Loucy (cell line): ENCODE measurements at regions not wholly inside any gene's neighbourhood (a gene's known extent, or its start where the extent isn't known, plus 50 kb on each side); places are given as distances from the start of the nearest gene placed in this dataset.

Experiments used
- H2AFZ ChIP-seq: fragments of 200-600 bp; sonication (generic); 2 replicates; pipeline ENCODE4 v1.6.0; 2016; ENCODE audit warnings: antibody characterized with exemption, mild to moderate bottlenecking, low read length, moderate library complexity
- H3F3A ChIP-seq: fragments of 200-600 bp; 2 replicates; pipeline ENCODE4 v1.6.0; 2016; ENCODE audit warnings: antibody characterized with exemption, low read depth, mild to moderate bottlenecking
- H3K27me3 ChIP-seq: fragments of 200-600 bp; sonication (generic); 2 replicates; pipeline ENCODE4 v1.6.1; 2014; ENCODE audit warnings: low read length, mild to moderate bottlenecking; ENCODE audit not compliant: insufficient read depth, poor library complexity, severe bottlenecking
- H3K36me3 ChIP-seq: fragments of 200-600 bp; sonication (generic); 2 replicates; pipeline ENCODE4 v1.6.1; 2016; ENCODE audit warnings: low read length; ENCODE audit not compliant: insufficient read depth
- H3K4me1 ChIP-seq: fragments of 200-600 bp; sonication (generic); 2 replicates; pipeline ENCODE4 v1.5.1; 2014; ENCODE audit warnings: low read length, mild to moderate bottlenecking; ENCODE audit not compliant: insufficient read depth, poor library complexity, severe bottlenecking
- H3K4me2 ChIP-seq: fragments of 200-600 bp; sonication (generic); 2 replicates; pipeline ENCODE4 v1.6.0; 2014; ENCODE audit warnings: antibody characterized with exemption, low read length, low read depth, mild to moderate bottlenecking; ENCODE audit not compliant: poor library complexity, severe bottlenecking
- H3K4me3 ChIP-seq: fragments of 200-600 bp; sonication (generic); 2 replicates; pipeline ENCODE4 v1.5.1; 2014; ENCODE audit warnings: low read length, mild to moderate bottlenecking, mixed read lengths; ENCODE audit not compliant: poor library complexity, severe bottlenecking
- H3K79me2 ChIP-seq: fragments of 200-600 bp; sonication (generic); 2 replicates; pipeline ENCODE4 v1.6.1; 2014; ENCODE audit warnings: low read length; ENCODE audit not compliant: insufficient read depth
- H3K9ac ChIP-seq: fragments of 200-600 bp; sonication (generic); 2 replicates; pipeline ENCODE4 v1.6.0; 2014; ENCODE audit warnings: mild to moderate bottlenecking, low read depth, low read length, moderate library complexity; ENCODE audit not compliant: poor library complexity, severe bottlenecking
- H3K9me2 ChIP-seq: fragments of 200-600 bp; sonication (generic); replicated peaks from 2 replicates; pipeline ENCODE4 v1.6.1; 2016; ENCODE audit warnings: low read depth, low read length, mixed read lengths
- H3K9me3 ChIP-seq: fragments of 200-600 bp; sonication (generic); 2 replicates; pipeline ENCODE4 v1.6.1; 2014; ENCODE audit warnings: mild to moderate bottlenecking, antibody characterized with exemption, low read length, low read depth; ENCODE audit not compliant: insufficient read depth
- H4K20me1 ChIP-seq: fragments of 200-600 bp; sonication (generic); 2 replicates; pipeline ENCODE4 v1.6.0; 2014; ENCODE audit warnings: antibody characterized with exemption, low read length, mild to moderate bottlenecking; ENCODE audit not compliant: insufficient read depth, poor library complexity, severe bottlenecking
- EZH2phosphoT487 ChIP-seq: fragments of 200-600 bp; IDR thresholded peaks from 2 replicates; pipeline ENCODE4 v1.6.1; 2018; ENCODE audit warnings: antibody characterized with exemption, mild to moderate bottlenecking, moderate library complexity, borderline replicate concordance
- TF ChIP-seq, protein P1 (sequence below): fragments of 200-600 bp; sonication (generic); conservative IDR thresholded peaks from 2 replicates; pipeline ENCODE4 v1.5.1; 2014; ENCODE audit warnings: mild to moderate bottlenecking, antibody characterized with exemption, low read length

DNA sequence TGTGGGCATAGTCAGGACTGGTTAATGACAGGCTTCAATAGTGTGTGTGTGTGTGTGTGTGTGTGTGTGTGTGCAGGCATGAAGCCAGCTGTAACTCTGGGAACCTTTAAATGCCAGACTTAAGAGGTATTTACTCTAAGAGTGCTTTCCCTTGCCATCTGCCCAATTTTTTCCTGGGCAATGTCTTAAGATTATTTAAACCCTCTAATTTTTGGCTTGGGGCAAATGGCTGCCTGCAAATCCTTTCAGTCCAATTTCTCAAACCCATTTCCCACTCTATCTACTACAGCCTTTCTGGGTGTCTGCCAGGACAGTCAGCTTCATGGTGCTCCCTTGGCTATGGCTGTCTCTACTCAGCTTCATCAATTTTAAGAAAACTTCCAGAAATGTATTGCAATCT lies 62.6 kb upstream of the C1GALT1 start:
- no peaks in the 10 kb centered on the region for H3F3A ChIP-seq

DNA sequence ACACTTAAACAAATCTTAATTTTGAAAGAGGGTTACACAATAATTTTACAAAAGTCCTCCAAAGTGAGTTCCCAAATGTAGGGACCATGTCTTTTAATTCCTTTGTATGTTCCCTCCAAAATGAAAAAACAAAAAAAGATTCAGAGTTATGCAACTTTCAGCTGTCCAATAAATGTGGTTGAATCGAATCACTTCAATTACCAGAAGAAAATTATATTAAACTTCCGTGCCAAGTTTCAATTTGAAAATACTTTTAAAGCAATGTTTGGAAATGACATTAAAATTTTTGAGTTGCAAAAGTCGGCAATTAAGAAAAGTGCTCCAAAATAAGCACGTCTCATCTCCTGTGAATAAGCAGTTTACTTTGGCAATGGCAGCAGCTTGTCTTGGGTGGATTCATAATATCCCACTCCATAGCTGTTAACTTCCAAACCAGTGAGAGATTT lies 60.3 kb upstream of the C1GALT1 start:
- Histone ChIP-seq H3K36me3 (no peaks in the 10 kb centered on the region), H3K9ac (no peak overlapping the region), H3K9me3 (no peaks in the 10 kb centered on the region), H3F3A (no peaks in the 10 kb centered on the region), H2AFZ (no peak overlapping the region), H3K27me3 (no peaks in the 10 kb centered on the region), H3K4me2 (no peak overlapping the region), H3K9me2 (no peaks in the 10 kb centered on the region), H3K4me3 (no peak overlapping the region), H3K79me2 (no peaks in the 10 kb centered on the region), H4K20me1 (no peaks in the 10 kb centered on the region), H3K4me1 (no peaks in the 10 kb centered on the region)
- TF ChIP-seq, protein P1, sequence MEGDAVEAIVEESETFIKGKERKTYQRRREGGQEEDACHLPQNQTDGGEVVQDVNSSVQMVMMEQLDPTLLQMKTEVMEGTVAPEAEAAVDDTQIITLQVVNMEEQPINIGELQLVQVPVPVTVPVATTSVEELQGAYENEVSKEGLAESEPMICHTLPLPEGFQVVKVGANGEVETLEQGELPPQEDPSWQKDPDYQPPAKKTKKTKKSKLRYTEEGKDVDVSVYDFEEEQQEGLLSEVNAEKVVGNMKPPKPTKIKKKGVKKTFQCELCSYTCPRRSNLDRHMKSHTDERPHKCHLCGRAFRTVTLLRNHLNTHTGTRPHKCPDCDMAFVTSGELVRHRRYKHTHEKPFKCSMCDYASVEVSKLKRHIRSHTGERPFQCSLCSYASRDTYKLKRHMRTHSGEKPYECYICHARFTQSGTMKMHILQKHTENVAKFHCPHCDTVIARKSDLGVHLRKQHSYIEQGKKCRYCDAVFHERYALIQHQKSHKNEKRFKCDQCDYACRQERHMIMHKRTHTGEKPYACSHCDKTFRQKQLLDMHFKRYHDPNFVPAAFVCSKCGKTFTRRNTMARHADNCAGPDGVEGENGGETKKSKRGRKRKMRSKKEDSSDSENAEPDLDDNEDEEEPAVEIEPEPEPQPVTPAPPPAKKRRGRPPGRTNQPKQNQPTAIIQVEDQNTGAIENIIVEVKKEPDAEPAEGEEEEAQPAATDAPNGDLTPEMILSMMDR, result no peak
- TF ChIP-seq EZH2phosphoT487, result no peak

More for the DNA sequence above, 62.6 kb upstream of the C1GALT1 start:
- H3K9ac ChIP-seq, result no peak overlapping the region
- no peak overlapping the region for H2AFZ ChIP-seq
- H3K4me2 ChIP-seq, result no peak overlapping the region
- H3K9me3 ChIP-seq, result no peaks in the 10 kb centered on the region
- H3K27me3 ChIP-seq, result no peaks in the 10 kb centered on the region
- no peaks in the 10 kb centered on the region for H4K20me1 ChIP-seq
- H3K9me2 ChIP-seq, result no peaks in the 10 kb centered on the region
- no peaks in the 10 kb centered on the region for H3K79me2 ChIP-seq
- no peak overlapping the region for H3K4me3 ChIP-seq
- TF ChIP-seq, protein P1, result no peak
- TF ChIP-seq EZH2phosphoT487, result no peak
- H3K4me1 ChIP-seq, result no peaks in the 10 kb centered on the region
- no peaks in the 10 kb centered on the region for H3K36me3 ChIP-seq

DNA sequence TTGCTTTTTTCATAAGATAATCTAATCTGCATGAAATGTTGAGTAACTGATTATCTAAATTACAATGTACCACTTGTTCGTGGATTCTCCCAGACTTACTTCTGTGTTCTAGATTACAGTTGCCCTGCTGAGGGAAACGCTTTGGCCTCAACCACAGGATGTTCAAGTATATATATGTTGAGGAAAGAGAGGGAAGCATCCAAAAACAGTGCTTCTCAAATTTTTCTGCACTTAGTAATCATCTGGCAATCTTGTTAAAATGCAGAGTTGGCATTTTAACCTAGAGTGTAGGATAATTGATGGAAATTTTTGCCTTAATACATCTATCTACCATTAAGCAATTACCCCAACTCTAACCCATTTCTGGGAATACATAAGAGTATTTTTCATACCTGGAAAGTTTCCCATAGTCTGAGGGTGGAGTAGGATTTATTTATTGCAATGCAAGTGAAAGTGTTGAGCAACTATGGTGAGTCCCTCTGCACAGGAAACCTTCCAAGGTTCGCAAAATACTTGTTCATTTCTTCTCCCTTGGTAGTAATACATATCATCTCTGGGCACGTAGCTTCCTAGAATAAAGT lies 59.6 kb upstream of the C1GALT1 start:
- Histone ChIP-seq H3F3A (no peaks in the 10 kb centered on the region), H2AFZ (no peak overlapping the region), H3K4me3 (no peak overlapping the region), H3K9ac (no peak overlapping the region), H3K4me1 (no peaks in the 10 kb centered on the region), H3K36me3 (no peaks in the 10 kb centered on the region), H3K27me3 (no peaks in the 10 kb centered on the region), H3K4me2 (no peak overlapping the region), H3K9me2 (no peaks in the 10 kb centered on the region), H3K9me3 (no peaks in the 10 kb centered on the region), H3K79me2 (no peaks in the 10 kb centered on the region), H4K20me1 (no peaks in the 10 kb centered on the region)
- TF ChIP-seq, protein P1, result no peak
- no peak for TF ChIP-seq EZH2phosphoT487
